GM19351 (cell line): ENCODE measurements at regions not wholly inside any gene's neighbourhood (a gene's known extent, or its start where the extent isn't known, plus 50 kb on each side); places are given as distances from the start of the nearest gene placed in this dataset.

Experiments
- ATAC-seq: cut with Tn5 transposase; IDR thresholded peaks from one replicate; pipeline ENCODE4 v1.9.1; 2021; ENCODE audit warnings: mild to moderate bottlenecking, moderate library complexity; ENCODE audit not compliant: unreplicated experiment

GRCh38 chr2:120599072-120599471 is 136.6 kb upstream of the GLI2 start:
- ATAC-seq: no peak

GRCh38 chr2:120599656-120600055 is 136.0 kb upstream of the GLI2 start:
- no peak for ATAC-seq

- ATAC-seq: no peak
Observed at GRCh38 chr2:120600335-120600734, 135.3 kb upstream of the GLI2 start.

GRCh38 chr2:120600786-120601185 is 134.9 kb upstream of the GLI2 start:
- no peak for ATAC-seq

- ATAC-seq: no peak
Observed at GRCh38 chr2:120601566-120601965, 134.1 kb upstream of the GLI2 start.

GRCh38 chr2:120602251-120602650 is 133.4 kb upstream of the GLI2 start:
- ATAC-seq: no peak

- ATAC-seq: no peak
Observed at GRCh38 chr2:120604767-120605166, 130.9 kb upstream of the GLI2 start.

GRCh38 chr2:120605231-120605935 is 130.3 kb upstream of the GLI2 start:
- ATAC-seq: no peak

GRCh38 chr2:120606280-120606679 is 129.4 kb upstream of the GLI2 start:
- ATAC-seq: no peak

- no peak for ATAC-seq
Observed at GRCh38 chr2:120606931-120607330, 128.7 kb upstream of the GLI2 start.

GRCh38 chr2:120607506-120607905 is 128.2 kb upstream of the GLI2 start:
- no peak for ATAC-seq

- no peak for ATAC-seq
Observed at GRCh38 chr2:120607996-120608395, 127.7 kb upstream of the GLI2 start.

- no peak for ATAC-seq
Observed at GRCh38 chr2:120609826-120610395, 125.8 kb upstream of the GLI2 start.

- ATAC-seq: no peak
Observed at GRCh38 chr2:120611016-120611415, 124.7 kb upstream of the GLI2 start.

GRCh38 chr2:120611961-120612360 is 123.7 kb upstream of the GLI2 start:
- ATAC-seq: no peak

- ATAC-seq: no peak
Observed at GRCh38 chr2:120612471-120612870, 123.2 kb upstream of the GLI2 start.

GRCh38 chr2:120612931-120613330 is 122.7 kb upstream of the GLI2 start:
- ATAC-seq: no peak

GRCh38 chr2:120613742-120614571 is 121.7 kb upstream of the GLI2 start:
- ATAC-seq: no peak

- no peak for ATAC-seq
Observed at GRCh38 chr2:120614901-120615300, 120.8 kb upstream of the GLI2 start.

- ATAC-seq: no peak
Observed at GRCh38 chr2:120616261-120616660, 119.4 kb upstream of the GLI2 start.

GRCh38 chr2:120617055-120617454 is 118.6 kb upstream of the GLI2 start:
- no peak for ATAC-seq

GRCh38 chr2:120618830-120619229 is 116.8 kb upstream of the GLI2 start:
- ATAC-seq: no peak
